ENCODE measurements at regions not wholly inside any gene's neighbourhood (a gene's known extent, or its start where the extent isn't known, plus 50 kb on each side); places are given as distances from the start of the nearest gene placed in this dataset.

- no peak overlapping the region for H3K4me3 ChIP-seq (ENCODE audit: low read depth, low read length)
- TF ChIP-seq CTCF (conservative IDR thresholded peaks at IDR 0.05; ENCODE audit: low read depth, low read length) = no peak
- no peak for DNase-seq (ENCODE audit: low read depth)
Observed at GRCh38 chr14:22487941-22488340, 101.1 kb downstream of the DAD1 start.

- no peak overlapping the region for H3K4me3 ChIP-seq (ENCODE audit: low read depth, low read length)
- no peak for TF ChIP-seq CTCF (conservative IDR thresholded peaks at IDR 0.05; ENCODE audit: low read depth, low read length)
- no peak for DNase-seq (ENCODE audit: low read depth)
Observed at GRCh38 chr14:22487401-22487800, 101.6 kb downstream of the DAD1 start.

- H3K4me3 ChIP-seq (ENCODE audit: low read depth, low read length) = no peak overlapping the region
- DNase-seq (ENCODE audit: low read depth) = no peak
- no peak for TF ChIP-seq CTCF (conservative IDR thresholded peaks at IDR 0.05; ENCODE audit: low read depth, low read length)
Observed at GRCh38 chr14:22486675-22487074, 102.3 kb downstream of the DAD1 start.

GRCh38 chr14:22485649-22486048 is 103.4 kb downstream of the DAD1 start:
- H3K4me3 ChIP-seq (ENCODE audit: low read depth, low read length) = no peak overlapping the region
- no peak for TF ChIP-seq CTCF (conservative IDR thresholded peaks at IDR 0.05; ENCODE audit: low read depth, low read length)
- no peak for DNase-seq (ENCODE audit: low read depth)

- H3K4me3 ChIP-seq (ENCODE audit: low read depth, low read length) = no peak overlapping the region
- DNase-seq (ENCODE audit: low read depth) = peak; percentile 48
- TF ChIP-seq CTCF (conservative IDR thresholded peaks at IDR 0.05; ENCODE audit: low read depth, low read length) = no peak
Observed at GRCh38 chr14:22485178-22485577, 103.8 kb downstream of the DAD1 start.

GRCh38 chr14:22484632-22485031 is 104.4 kb downstream of the DAD1 start:
- DNase-seq (ENCODE audit: low read depth) = peak; percentile 75
- no peak overlapping the region for H3K4me3 ChIP-seq (ENCODE audit: low read depth, low read length)
- TF ChIP-seq CTCF (conservative IDR thresholded peaks at IDR 0.05; ENCODE audit: low read depth, low read length) = no peak

GRCh38 chr14:22483863-22484593 is 105.0 kb downstream of the DAD1 start:
- no peak overlapping the region for H3K4me3 ChIP-seq (ENCODE audit: low read depth, low read length)
- no peak for TF ChIP-seq CTCF (conservative IDR thresholded peaks at IDR 0.05; ENCODE audit: low read depth, low read length)
- DNase-seq (ENCODE audit: low read depth) = peak; percentile 85

Data from choroid plexus epithelial cell (primary cell).